Heart left ventricle (tissue), 13 donors: ENCODE measurements at regions not wholly inside any gene's neighbourhood (a gene's known extent, or its start where the extent isn't known, plus 50 kb on each side); places are given as distances from the start of the nearest gene placed in this dataset.

ENCODE experiments used
- POLR2A ChIP-seq, 2 donors: fragments of 450-650 bp; IDR thresholded peaks; one replicate each; pipeline ENCODE4 v1.6.1; 2017; ENCODE audit warnings: antibody characterized with exemption in 2 of 2, mild to moderate bottlenecking in 2 of 2, moderate library complexity in 2 of 2
- TF ChIP-seq, protein P1 (sequence below), 12 donors: fragments of 200-600 bp; sonication (generic) in 4 of 12; IDR thresholded peaks; one replicate each; pipeline versions ENCODE4 v1.5.0 to v1.8.0; 2018 to 2022; ENCODE audit warnings: antibody characterized with exemption in 12 of 12, mild to moderate bottlenecking in 5 of 12
- donor health status: ischemic (EF 13 %, LVEDD 7.1; RV severe dilation, severe dysfunction).
- donor health status: DM: no; HTN: yes; CAD: no.
- donor health status: DM: no; HTN: no; CAD: no.
- donor health status: ischemic (EF 25% LVEDD 6.9; RV normal size, moderate dysfunction).
- donor health status: ischemic (EF 25% LVEDD 5.7; RV mildly dilated, moderate dysfunction).
- donor health status: ischemic (EF 35%, LVEDD 5.7; RV mildly dilated, moderate dysfunction).
- donor health status: nonischemic (EF 11% LVEDD 7.7; RV severe dilation, severe dysfunction).
- donor health status: DM: yes; HTN: yes; CAD: no.
- donor health status: PGD.
- donor health status: ischemic (EF 29% LVEDD 5.4; RV normal size, mild dysfunction).
- donor health status: nonischemic (EF 23%, LVEDD 6.1; RV moderate dilation, normal function).

DNA sequence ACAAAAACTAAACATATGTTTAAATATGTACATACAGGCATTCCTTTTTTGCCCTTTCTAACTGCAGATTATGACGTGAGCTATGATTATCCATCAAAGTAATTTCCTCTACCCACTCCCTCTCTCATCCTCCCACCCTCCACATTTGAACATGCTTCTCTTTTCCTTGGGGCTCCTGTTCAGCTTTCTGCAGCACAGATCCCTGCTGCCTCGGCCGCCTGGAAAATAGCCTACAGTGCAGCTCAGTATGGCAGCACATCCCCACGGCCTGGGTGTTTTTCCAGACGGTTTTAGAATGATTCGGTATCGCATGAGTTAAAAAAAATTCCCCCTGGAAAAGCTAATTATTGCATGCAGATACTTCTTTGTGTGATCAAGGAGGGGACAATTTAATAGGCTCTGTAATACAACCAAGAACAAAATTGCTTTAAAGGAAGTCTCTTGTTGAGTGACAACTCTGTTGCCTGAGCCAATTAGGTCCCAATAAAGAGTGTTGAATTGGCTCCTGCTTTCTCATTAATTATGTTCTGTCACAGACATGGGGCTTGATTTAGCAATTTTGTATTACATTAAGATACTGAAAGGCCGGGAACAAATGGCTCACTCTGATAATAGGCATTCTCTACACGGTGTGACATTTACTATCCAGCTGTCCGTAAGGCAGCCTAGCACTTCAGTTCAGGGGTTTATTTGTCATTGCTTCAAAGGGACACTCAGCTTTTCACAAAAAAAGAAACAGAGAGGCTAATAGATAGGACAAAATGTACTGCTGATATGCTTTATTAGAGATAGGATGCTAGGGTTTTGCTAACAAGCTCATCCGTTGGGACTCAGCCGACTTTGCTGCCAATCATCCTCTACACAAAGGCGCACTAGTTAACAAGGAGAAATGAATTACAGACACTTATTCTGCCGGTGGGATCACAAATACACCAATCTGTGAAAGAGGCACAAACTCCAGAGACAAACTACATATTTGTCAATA is 285.8 kb upstream of the G2E3 start:
- TF ChIP-seq, protein P1, sequence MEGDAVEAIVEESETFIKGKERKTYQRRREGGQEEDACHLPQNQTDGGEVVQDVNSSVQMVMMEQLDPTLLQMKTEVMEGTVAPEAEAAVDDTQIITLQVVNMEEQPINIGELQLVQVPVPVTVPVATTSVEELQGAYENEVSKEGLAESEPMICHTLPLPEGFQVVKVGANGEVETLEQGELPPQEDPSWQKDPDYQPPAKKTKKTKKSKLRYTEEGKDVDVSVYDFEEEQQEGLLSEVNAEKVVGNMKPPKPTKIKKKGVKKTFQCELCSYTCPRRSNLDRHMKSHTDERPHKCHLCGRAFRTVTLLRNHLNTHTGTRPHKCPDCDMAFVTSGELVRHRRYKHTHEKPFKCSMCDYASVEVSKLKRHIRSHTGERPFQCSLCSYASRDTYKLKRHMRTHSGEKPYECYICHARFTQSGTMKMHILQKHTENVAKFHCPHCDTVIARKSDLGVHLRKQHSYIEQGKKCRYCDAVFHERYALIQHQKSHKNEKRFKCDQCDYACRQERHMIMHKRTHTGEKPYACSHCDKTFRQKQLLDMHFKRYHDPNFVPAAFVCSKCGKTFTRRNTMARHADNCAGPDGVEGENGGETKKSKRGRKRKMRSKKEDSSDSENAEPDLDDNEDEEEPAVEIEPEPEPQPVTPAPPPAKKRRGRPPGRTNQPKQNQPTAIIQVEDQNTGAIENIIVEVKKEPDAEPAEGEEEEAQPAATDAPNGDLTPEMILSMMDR (IDR thresholded peaks at IDR 0.05), result no peak
- no peak for TF ChIP-seq POLR2A (IDR thresholded peaks at IDR 0.05)
